IPS DF 6.9 (cell line): ENCODE measurements at regions not wholly inside any gene's neighbourhood (a gene's known extent, or its start where the extent isn't known, plus 50 kb on each side); places are given as distances from the start of the nearest gene placed in this dataset.

Experiments used
- DNase-seq: peaks from one replicate; pipeline ENCODE4 v3.0.0-alpha.2; 2013; ENCODE audit warnings: low read depth, low spot score
- H3K27ac ChIP-seq: one replicate; pipeline ENCODE4 v1.5.1; 2013; ENCODE audit warnings: low read length, control low read depth
- H3K27me3 ChIP-seq: 2 replicates; pipeline ENCODE4 v1.6.1; 2013; ENCODE audit warnings: mild to moderate bottlenecking, low read length; ENCODE audit not compliant: control insufficient read depth, insufficient read depth
- H3K36me3 ChIP-seq: 2 replicates; pipeline ENCODE4 v1.6.1; 2013; ENCODE audit warnings: low read length; ENCODE audit not compliant: control insufficient read depth, insufficient read depth
- H3K4me1 ChIP-seq: 2 replicates; pipeline ENCODE4 v1.6.1; 2013; ENCODE audit warnings: low read length; ENCODE audit not compliant: control insufficient read depth, insufficient read depth
- H3K4me3 ChIP-seq: 2 replicates; pipeline ENCODE4 v1.5.1; 2013; ENCODE audit warnings: mild to moderate bottlenecking, low read length
- H3K9me3 ChIP-seq: 2 replicates; pipeline ENCODE4 v1.6.1; 2013; ENCODE audit warnings: low read length, inconsistent platforms; ENCODE audit not compliant: control insufficient read depth, insufficient read depth
- WGBS: extraction: QIAGEN DNeasy Blood & Tissue Kit; methylation state at CpG from one replicate; pipeline ENCODE4 v1.1.7; 2013; ENCODE audit warnings: mixed read lengths, missing lambda C conversion rate; ENCODE audit not compliant: insufficient read length, insufficient coverage; 5-methylcytosine and 5-hydroxymethylcytosine counted together

DNA sequence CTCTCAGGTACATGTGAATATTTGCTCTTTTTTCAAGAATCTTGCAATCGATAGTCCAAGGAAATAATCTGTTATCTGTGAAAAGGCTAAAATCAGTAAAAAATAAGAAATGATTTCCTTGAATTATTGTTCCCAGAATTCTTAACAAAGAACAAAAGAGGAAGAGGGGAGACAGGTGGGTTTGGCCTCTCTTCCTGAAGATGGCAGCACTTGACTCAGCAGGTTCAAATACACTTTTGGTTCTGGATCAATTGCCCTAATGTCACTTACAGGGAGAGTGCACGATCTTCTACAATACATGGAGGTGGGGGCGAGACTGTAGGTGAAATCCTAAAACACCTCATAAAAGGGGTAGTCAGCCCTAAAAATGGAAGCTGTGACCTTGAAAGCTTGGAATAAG lies 358.7 kb downstream of the IRS2 start:
- DNase-seq, result no peak
- Histone ChIP-seq H3K27me3 (no peaks in the 10 kb centered on the region), H3K4me1 (no peaks in the 10 kb centered on the region), H3K9me3 (no peaks in the 10 kb centered on the region), H3K27ac (no peak overlapping the region), H3K4me3 (no peak overlapping the region), H3K36me3 (no peaks in the 10 kb centered on the region)
- no CpG with 5 or more reads among the region's 3 CpGs for WGBS

DNA sequence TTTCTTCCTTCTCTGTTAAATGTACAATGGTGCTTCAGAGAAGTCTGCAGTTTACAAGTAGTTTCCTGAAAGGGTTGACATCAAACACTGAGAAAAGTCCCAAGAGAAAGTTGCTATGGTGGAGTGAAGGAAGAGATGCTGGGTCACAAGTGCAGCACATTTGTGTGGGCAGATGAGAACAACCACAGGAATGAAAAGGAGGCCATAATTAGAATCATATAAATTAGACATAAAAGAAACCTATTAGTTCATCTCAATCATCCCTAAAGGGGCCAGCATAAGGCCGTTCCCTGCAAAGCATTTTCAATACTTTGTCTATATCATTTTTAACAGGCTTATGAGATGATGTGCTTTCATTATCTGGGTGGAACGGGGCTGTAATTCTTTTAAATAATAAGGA lies 359.2 kb downstream of the IRS2 start:
- H3K36me3 ChIP-seq, result no peaks in the 10 kb centered on the region
- H3K4me3 ChIP-seq, result no peak overlapping the region
- H3K27me3 ChIP-seq, result no peaks in the 10 kb centered on the region
- no CpG with 5 or more reads among the region's 2 CpGs for WGBS
- H3K4me1 ChIP-seq, result no peaks in the 10 kb centered on the region
- H3K27ac ChIP-seq, result no peak overlapping the region
- DNase-seq, result no peak
- H3K9me3 ChIP-seq, result no peaks in the 10 kb centered on the region

DNA sequence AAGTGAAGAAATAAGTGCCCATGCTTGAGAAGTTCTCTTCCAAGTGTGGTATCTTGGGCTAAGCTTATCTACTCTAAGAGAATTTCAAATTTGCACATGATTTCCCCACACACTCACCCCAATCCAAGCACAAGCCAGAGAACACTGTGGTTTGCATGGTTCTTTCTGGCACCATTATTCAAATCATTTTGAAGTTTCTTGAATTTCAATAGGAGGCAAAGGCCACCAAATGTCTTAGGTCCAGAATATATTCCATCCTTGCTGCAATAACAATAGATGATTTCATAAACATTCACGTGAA lies 359.7 kb downstream of the IRS2 start:
- no peaks in the 10 kb centered on the region for H3K27me3 ChIP-seq
- H3K4me3 ChIP-seq, result no peak overlapping the region
- H3K27ac ChIP-seq, result no peak overlapping the region
- DNase-seq, result no peak
- H3K9me3 ChIP-seq, result no peaks in the 10 kb centered on the region
- H3K4me1 ChIP-seq, result no peaks in the 10 kb centered on the region
- H3K36me3 ChIP-seq, result no peaks in the 10 kb centered on the region
- WGBS, result no CpG with 5 or more reads among the region's 1 CpG

DNA sequence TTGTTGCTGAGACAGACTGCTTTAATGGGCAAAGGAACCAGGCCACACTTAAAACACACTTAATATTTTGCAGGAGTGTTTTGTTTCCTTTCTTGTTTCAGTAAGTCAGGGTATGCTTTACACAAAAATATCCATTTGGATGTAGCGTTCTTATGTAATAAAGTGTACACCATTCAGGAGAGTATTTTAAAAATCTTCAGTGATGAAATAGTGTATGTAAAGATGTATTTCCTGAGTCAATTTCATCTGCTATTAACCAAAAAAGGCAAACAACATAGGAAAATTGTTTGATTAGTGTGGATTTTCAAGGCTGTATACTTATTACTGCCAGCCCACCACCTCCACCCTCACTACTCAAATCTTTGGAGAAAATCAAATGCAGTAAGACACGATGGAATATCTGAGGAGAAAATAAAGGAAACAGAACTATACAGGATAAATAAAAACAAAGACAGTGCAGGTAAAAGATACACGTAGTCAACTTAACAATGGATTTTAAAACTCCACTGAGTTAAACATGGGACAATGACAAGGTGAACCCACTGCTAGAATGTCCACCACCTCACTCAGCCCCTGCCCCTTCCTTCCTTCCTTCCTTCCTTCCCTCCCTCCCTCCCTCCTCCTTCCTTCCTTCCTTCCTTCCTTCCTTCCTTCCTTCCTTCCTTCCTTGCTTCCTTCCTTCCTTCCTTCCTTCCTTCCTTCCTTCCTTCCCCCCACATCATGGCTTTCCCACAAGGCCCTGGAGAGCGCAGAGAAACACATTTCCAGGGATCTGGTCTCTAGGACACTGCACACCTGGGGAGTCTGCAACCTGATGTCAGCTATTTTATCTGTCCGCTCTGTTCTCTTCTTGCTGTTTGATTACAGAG lies 360.3 kb downstream of the IRS2 start:
- no peaks in the 10 kb centered on the region for H3K36me3 ChIP-seq
- no peaks in the 10 kb centered on the region for H3K4me1 ChIP-seq
- no peak overlapping the region for H3K27ac ChIP-seq
- no peaks in the 10 kb centered on the region for H3K27me3 ChIP-seq
- WGBS, result no CpG with 5 or more reads among the region's 5 CpGs
- H3K4me3 ChIP-seq, result no peak overlapping the region
- no peak for DNase-seq
- H3K9me3 ChIP-seq, result no peaks in the 10 kb centered on the region

DNA sequence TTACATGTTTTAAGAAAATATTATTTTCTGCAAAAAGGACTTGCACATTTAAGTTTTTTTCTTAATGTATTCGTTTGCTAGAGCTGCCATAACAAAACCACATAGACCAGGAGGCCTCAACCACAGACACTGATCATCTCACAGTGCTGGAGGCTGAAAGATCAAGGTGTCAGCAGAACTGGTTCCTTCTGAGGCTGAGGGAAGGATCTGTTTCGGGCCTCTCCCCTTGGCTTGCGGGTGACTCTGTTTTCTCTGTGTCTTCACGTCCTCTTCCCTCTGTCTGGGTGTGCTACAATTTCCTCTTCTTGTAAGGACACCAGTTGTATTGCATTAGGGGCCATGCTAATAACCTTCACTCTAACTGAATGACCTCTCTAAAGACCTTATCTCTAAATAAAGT lies 364.2 kb downstream of the IRS2 start:
- Histone ChIP-seq H3K36me3 (no peaks in the 10 kb centered on the region), H3K9me3 (no peaks in the 10 kb centered on the region), H3K4me1 (no peaks in the 10 kb centered on the region), H3K27ac (no peak overlapping the region), H3K4me3 (no peak overlapping the region), H3K27me3 (no peaks in the 10 kb centered on the region)
- no peak for DNase-seq
- no CpG with 5 or more reads among the region's 4 CpGs for WGBS

DNA sequence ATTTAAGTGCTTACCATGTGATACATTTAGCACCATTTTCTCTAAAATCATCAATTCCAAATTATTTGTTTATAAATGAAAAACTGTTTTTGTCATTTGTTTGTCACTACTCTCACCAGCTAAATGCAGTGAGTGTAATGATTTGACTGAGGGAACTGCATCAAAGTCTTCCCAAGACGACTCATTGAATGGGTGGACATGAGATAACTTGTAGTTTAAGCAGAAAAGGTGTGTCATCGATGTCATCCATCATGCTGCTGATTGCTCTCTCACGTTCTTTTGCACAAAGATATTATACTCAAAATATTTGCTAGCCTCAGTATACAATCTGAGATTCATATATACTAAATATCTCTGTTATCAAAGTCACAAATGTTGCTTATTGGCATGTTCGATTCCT lies 366.5 kb downstream of the IRS2 start:
- no CpG with 5 or more reads among the region's 4 CpGs for WGBS
- no peaks in the 10 kb centered on the region for H3K4me1 ChIP-seq
- no peak overlapping the region for H3K27ac ChIP-seq
- H3K4me3 ChIP-seq, result no peak overlapping the region
- H3K27me3 ChIP-seq, result no peaks in the 10 kb centered on the region
- DNase-seq, result no peak
- H3K36me3 ChIP-seq, result no peaks in the 10 kb centered on the region
- H3K9me3 ChIP-seq, result no peaks in the 10 kb centered on the region

DNA sequence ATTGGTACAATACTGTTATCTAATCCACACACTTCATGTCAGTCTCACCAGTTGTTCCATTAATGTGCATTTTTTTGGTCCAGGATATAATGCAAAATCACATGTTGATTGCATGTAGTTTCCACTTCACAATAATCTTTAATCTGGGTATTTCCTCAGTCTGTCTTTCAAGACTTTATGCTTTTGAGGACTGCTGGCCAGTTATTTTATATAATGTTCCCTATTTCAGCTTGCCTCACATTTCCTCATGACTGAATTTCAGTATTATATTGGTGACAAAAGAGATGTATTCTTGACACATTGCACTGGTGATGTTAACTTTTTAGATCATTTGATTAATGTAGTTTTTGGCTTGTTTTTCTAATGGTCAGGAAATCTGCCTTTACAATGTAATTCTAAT lies 368.3 kb downstream of the IRS2 start:
- Histone ChIP-seq H3K4me1 (no peaks in the 10 kb centered on the region), H3K4me3 (no peak overlapping the region), H3K27me3 (no peaks in the 10 kb centered on the region), H3K9me3 (no peaks in the 10 kb centered on the region), H3K27ac (no peak overlapping the region), H3K36me3 (no peaks in the 10 kb centered on the region)
- no peak for DNase-seq

DNA sequence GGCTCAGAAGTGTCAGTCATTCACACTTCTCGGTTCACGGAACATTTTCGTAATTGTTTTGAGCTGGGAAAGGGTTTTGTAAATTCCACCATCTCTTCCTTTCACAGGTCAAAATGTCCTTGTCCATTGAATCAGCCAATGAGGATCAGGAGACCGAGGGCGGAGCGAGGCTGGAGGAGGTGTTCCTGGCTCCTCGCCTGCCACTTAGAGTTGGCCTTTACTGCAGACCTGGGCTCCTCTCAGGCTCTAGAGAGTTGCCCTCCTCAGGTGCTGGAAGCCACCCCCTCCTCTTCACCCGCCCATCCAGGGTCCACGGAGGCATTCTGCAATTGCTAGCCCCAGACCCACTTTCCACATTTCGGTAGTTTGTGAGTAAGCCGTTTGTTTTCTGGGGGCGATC lies 370.4 kb downstream of the IRS2 start:
- Histone ChIP-seq H3K4me3 (no peak overlapping the region), H3K9me3 (no peaks in the 10 kb centered on the region), H3K4me1 (peaks cover 2% of the 10 kb centered on the region; the same call in 1 of the 2 replicates), H3K27ac (no peak overlapping the region), H3K27me3 (no peaks in the 10 kb centered on the region), H3K36me3 (no peaks in the 10 kb centered on the region)
- no CpG with 5 or more reads among the region's 12 CpGs for WGBS
- no peak for DNase-seq

DNA sequence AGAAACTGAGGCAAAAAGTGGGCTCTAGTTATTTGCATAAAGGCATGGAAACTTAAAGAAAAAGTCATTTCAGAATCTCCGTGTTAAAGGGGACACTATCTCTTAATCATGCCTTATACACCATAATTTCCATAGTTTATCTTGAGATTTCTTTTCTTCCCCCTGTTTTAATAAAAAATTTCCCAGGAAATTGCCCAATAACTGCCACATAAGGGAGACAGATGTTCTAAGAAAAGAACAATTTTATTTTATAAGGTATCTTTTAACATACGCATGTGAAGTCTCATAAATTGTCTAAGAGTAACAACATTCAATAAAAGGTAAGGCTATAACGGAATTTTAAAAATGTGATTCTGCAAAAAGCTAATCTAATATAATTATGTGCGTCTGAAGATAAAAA lies 371.3 kb downstream of the IRS2 start:
- H3K27ac ChIP-seq, result no peak overlapping the region
- no peaks in the 10 kb centered on the region for H3K27me3 ChIP-seq
- no peak overlapping the region for H3K4me3 ChIP-seq
- H3K9me3 ChIP-seq, result no peaks in the 10 kb centered on the region
- no CpG with 5 or more reads among the region's 4 CpGs for WGBS
- peaks cover 2% of the 10 kb centered on the region; the same call in 1 of the 2 replicates for H3K4me1 ChIP-seq
- no peaks in the 10 kb centered on the region for H3K36me3 ChIP-seq
- no peak for DNase-seq

DNA sequence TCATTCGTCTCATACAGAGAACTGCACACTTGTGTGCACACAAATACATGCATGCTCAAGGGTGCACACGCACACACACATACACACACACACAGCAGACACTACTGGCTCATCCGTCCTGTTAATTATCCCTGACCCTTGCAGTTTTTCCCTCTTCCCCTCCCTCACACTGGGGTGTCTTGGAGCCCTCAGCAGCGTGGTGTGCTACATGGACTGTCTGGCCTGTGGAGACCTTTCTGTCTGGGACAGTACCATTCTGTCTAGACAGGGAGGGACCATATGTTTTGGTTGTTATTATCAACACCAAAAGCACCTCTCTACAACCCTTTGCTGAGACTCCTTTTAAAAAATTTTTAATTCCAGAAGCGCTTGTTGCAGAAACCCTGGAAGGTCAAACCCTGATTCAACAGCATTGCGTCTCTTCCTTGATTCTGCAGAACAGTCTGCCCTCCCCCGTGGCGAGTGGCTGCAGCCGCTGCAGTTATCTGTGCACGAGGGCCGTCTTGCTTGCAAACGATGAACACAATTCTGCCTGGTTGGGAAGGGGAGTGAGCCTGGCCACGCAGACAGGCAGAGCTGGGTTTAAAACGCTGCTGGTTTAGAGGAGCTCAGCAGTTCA lies 374.0 kb downstream of the IRS2 start:
- Histone ChIP-seq H3K4me1 (peaks cover 2% of the 10 kb centered on the region; the same call in 1 of the 2 replicates), H3K9me3 (no peaks in the 10 kb centered on the region), H3K27ac (no peak overlapping the region), H3K36me3 (no peaks in the 10 kb centered on the region), H3K4me3 (no peak overlapping the region), H3K27me3 (no peaks in the 10 kb centered on the region)
- no peak for DNase-seq
- WGBS, result no CpG with 5 or more reads among the region's 14 CpGs

DNA sequence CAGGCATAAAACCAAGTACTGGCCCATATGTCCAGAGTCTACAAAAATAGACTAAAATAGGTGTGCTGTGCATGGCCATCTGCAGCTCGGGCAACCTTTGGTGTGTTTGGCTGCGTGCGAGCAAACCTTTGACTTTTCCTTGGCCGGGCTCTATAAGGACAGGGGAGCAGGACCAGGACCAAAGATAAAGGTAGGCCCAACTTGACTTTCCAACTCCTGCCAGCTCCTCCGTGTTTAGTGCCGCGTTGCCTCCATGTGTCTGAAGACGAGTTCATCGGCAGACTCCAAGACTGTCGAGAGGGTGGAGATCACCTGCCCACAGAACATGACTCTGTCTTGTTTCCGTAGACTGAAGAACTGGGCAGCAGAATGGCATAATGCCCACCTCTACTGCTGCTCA lies 375.5 kb downstream of the IRS2 start:
- no peak overlapping the region for H3K27ac ChIP-seq
- DNase-seq, result no peak
- no CpG with 5 or more reads among the region's 11 CpGs for WGBS

More for the DNA sequence above, 375.5 kb downstream of the IRS2 start:
- Histone ChIP-seq H3K4me3 (no peak overlapping the region), H3K4me1 (peaks cover 2% of the 10 kb centered on the region; the same call in 1 of the 2 replicates), H3K36me3 (no peaks in the 10 kb centered on the region), H3K27me3 (no peaks in the 10 kb centered on the region), H3K9me3 (no peaks in the 10 kb centered on the region)
